ENCODE measurements at regions not wholly inside any gene's neighbourhood (a gene's known extent, or its start where the extent isn't known, plus 50 kb on each side); places are given as distances from the start of the nearest gene placed in this dataset.

- Histone ChIP-seq H3K4me1 (no peaks in the 10 kb centered on the region), H3K27ac (no peak overlapping the region), H3K27me3 (no peaks in the 10 kb centered on the region), H3K4me3 (no peak overlapping the region), H3K36me3 (no peaks in the 10 kb centered on the region), H3K9me3 (no peaks in the 10 kb centered on the region), H3K9ac (ENCODE audit: low read depth in 2 of 2, low read length in 2 of 2) (no peak overlapping the region)
- TF ChIP-seq CTCF (IDR thresholded peaks at IDR 0.05) = no peak
- intact Hi-C loops (cut with DNase I) = no loop called here
- no peak for DNase-seq
These were observed 303.6 kb upstream of the PITRM1 start for GRCh38 chr10:3476186-3476585.

GRCh38 chr10:3475367-3475766, 302.8 kb upstream of the PITRM1 start:
- no peak overlapping the region for H3K9ac ChIP-seq (ENCODE audit: low read depth in 2 of 2, low read length in 2 of 2)
- no peaks in the 10 kb centered on the region for H3K4me1 ChIP-seq
- no peaks in the 10 kb centered on the region for H3K9me3 ChIP-seq
- intact Hi-C loops (cut with DNase I) = no loop called here
- no peak for DNase-seq
- no peak overlapping the region for H3K27ac ChIP-seq
- no peaks in the 10 kb centered on the region for H3K36me3 ChIP-seq
- no peak overlapping the region for H3K4me3 ChIP-seq
- no peaks in the 10 kb centered on the region for H3K27me3 ChIP-seq
- TF ChIP-seq CTCF (IDR thresholded peaks at IDR 0.05) = no peak

- DNase-seq = no peak
- no peak for TF ChIP-seq CTCF (IDR thresholded peaks at IDR 0.05)
These were observed 301.7 kb upstream of the PITRM1 start for GRCh38 chr10:3474266-3474665.

GRCh38 chr10:3473271-3473670, 300.7 kb upstream of the PITRM1 start:
- H3K9ac ChIP-seq (ENCODE audit: low read depth in 2 of 2, low read length in 2 of 2) = peak overlapping the region in 1 of 2 donors; percentile 74
- intact Hi-C loops (cut with DNase I) = no loop called here
- no peak overlapping the region for H3K4me3 ChIP-seq
- peak overlapping the region; percentile 83 for H3K27ac ChIP-seq
- no peaks in the 10 kb centered on the region for H3K9me3 ChIP-seq
- no peaks in the 10 kb centered on the region for H3K36me3 ChIP-seq
- H3K4me1 ChIP-seq = no peaks in the 10 kb centered on the region
- DNase-seq = no peak
- TF ChIP-seq CTCF (IDR thresholded peaks at IDR 0.05) = no peak
- no peaks in the 10 kb centered on the region for H3K27me3 ChIP-seq

More at GRCh38 chr10:3474266-3474665, 301.7 kb upstream of the PITRM1 start:
- H3K27ac ChIP-seq = no peak overlapping the region
- intact Hi-C loops (cut with DNase I) = no loop called here
- H3K4me3 ChIP-seq = no peak overlapping the region
- no peaks in the 10 kb centered on the region for H3K4me1 ChIP-seq
- no peaks in the 10 kb centered on the region for H3K36me3 ChIP-seq
- no peak overlapping the region for H3K9ac ChIP-seq (ENCODE audit: low read depth in 2 of 2, low read length in 2 of 2)
- no peaks in the 10 kb centered on the region for H3K27me3 ChIP-seq
- no peaks in the 10 kb centered on the region for H3K9me3 ChIP-seq

GRCh38 chr10:3472287-3473051, 299.9 kb upstream of the PITRM1 start:
- peak overlapping the region; percentile 12 for H3K4me3 ChIP-seq
- DNase-seq = no peak
- intact Hi-C loops (cut with DNase I) = no loop called here
- no peaks in the 10 kb centered on the region for H3K9me3 ChIP-seq
- no peaks in the 10 kb centered on the region for H3K36me3 ChIP-seq
- H3K9ac ChIP-seq (ENCODE audit: low read depth in 2 of 2, low read length in 2 of 2) = peak overlapping the region; percentile 49 to 74
- no peaks in the 10 kb centered on the region for H3K27me3 ChIP-seq
- H3K4me1 ChIP-seq = peaks cover under 1% of the 10 kb centered on the region
- peak overlapping the region; percentile 83 for H3K27ac ChIP-seq
- TF ChIP-seq CTCF (IDR thresholded peaks at IDR 0.05) = no peak
